ENCODE measurements at regions not wholly inside any gene's neighbourhood (a gene's known extent, or its start where the extent isn't known, plus 50 kb on each side); places are given as distances from the start of the nearest gene placed in this dataset.
"Not testable (repeated sequence)": the region's sequence is repeated elsewhere in the genome, so short reads cannot be mapped to it uniquely, and the experiment has no call there.

DNA sequence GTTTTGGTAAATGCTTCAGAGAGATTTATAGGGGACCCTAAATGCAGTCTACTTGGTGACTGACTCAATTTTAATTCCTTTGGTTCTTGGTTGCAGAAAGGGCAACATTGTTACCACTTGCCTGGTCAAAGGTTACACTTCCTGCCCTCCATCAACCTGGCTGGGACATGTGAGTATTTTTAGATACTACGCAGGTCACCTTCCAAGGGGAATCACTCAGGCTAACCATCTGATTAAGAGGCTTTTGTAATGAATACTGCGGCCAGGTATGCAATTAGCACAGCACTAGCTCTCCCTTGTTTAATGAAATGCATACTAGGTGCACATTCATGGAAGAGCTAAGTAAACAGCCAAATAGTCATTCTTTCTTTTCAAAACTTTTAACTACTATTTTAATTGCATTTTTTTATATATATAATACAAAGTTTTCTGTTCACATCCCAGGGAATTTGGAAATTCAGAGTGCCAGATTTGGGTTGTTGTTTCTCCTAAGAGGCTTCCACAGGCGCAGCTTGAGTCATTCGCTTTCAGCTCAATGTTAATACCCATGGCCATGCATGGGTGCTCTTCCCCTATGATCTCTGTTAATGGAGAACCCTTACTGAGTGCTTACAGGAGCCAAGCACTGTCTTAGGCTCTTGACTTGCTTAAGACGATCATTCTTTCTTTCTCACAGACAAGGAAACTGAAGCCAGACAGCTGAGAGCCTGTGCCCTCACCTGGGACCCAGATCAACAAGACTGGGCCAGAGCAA lies 152.2 kb downstream of the MTX2 start:
- ChIA-PET POLR2A (no interaction called here), CTCF (no interaction called here)

DNA sequence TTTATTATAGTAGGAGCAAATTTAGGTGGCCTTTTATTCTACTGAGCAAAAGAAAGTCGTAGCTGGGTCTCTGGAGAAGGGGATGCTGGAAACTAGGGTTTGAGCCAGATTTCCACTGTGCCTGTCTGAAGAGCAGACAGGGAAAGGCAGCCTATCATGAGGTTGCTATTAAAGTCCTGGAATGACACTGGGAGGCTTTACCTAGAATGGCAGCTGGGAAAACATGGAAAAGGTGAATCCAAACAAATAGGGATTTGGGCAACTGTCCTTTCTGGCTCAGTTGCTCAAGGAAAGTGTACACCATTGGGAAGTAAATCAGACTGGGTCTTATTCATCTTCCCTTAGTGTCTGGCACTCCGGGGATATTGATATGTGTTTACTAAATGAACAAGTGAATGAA lies 154.6 kb downstream of the MTX2 start:
- CTCF ChIA-PET, result no interaction called here
- POLR2A ChIA-PET, result no interaction called here

DNA sequence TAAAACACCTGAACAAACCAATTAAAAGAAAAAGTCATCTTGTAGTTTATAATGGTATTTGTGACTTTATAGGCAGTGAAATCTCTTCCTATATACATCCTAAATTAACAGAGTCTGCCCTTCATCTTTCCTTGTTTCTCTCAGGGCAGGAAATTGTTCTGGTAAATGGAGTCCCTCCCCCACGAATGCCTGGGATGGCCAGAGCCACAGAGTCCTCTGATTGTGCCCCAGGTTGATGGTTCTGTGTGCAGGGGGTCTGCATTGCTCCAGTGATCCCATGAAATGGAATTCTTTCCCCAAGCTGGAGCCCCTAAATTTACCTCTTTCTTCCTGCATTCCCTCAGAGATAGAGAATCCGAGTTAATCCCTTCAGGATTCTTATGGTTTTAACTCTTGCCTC lies 155.5 kb downstream of the MTX2 start:
- ChIA-PET POLR2A (no interaction called here), CTCF (no interaction called here)

DNA sequence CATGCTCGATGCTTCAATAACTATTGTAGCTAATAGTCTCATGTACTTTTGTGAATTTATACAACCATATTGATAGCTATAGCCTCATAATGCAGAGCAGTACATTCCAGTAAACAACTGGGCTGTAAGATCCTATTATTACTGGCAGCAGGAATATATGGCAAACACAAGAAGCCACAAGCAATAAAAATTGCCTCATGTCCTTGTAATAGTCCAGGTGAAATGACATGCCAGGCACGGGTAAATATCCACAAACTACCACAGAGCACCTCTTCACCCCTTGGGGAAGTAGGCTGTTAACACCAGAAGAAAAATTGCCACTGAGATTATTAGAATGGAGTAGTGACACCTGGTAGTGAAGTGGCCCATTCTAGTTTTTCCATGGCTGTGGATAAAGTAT lies 158.3 kb downstream of the MTX2 start:
- CTCF ChIA-PET, result no interaction called here

DNA sequence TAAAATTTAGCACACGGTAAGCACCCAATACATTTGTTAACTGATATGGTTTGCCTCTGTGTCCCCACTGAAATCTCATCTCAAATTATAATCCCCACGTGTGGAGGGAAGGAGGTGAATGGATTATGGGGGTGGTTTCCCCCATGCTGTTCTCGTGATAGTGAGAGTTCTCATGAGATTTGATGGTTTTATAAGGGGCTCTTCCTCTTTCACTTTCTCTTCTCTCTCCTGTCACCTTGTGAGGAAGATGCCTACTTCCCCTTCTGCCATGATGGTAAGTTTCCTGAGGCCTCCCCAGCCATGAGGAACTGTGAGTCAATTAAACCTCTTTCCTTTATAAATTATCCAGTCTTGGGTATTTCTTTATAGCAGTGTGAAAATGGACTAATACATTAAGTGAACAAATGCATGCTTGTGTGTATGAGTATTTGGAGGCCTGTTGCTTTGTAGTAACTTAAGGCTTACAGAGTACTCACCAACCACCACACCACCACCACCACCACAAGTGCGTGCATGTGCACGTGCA lies 159.8 kb downstream of the MTX2 start:
- CTCF ChIA-PET, POLR2A ChIA-PET: not testable (repeated sequence)

More for the DNA sequence above, 158.3 kb downstream of the MTX2 start:
- POLR2A ChIA-PET, result no interaction called here

DNA sequence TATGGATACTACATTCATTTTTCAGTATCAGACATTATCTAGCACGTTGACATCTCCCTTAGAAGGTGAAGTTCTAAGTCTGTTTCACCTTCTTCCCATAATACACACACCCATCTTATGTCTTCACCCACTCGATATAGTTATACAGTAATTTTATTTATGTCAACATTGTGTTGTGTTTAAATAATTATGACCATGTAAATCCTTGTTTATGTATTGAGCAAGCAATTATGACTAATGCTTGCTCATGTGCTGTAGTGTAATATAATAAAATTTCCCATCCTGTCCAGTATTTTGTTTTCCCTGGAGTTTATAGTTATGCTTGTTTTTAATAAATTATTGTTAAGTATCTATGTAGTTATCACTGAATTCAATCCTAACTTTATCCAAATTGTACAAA lies 163.2 kb downstream of the MTX2 start:
- POLR2A ChIA-PET, result no interaction called here
- CTCF ChIA-PET, result no interaction called here

DNA sequence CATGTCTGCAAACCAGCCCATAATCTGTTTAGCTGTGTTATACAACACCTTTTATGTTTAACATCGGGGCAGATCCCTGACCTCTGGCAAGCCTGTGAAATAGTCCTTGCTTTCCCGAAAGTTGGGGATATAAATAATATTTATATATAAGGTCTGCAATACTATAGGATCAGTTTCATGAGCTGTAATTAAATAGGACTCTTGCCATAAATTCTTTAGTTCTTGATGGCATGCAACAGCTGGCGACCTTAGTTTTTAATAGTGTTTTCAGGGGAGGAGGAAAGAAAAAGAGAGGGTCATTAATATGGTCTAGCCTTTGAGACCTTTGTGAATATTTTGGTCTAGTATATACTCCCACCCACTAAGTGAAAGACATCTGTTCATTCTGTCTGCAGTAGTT lies 166.5 kb downstream of the MTX2 start:
- POLR2A ChIA-PET, result no interaction called here
- CTCF ChIA-PET, result interaction anchor here (1.5 kb wide), 1 partner anchor 19 kb away, joined by 4 read pairs; no protein-coding TSS in a partner anchor

DNA sequence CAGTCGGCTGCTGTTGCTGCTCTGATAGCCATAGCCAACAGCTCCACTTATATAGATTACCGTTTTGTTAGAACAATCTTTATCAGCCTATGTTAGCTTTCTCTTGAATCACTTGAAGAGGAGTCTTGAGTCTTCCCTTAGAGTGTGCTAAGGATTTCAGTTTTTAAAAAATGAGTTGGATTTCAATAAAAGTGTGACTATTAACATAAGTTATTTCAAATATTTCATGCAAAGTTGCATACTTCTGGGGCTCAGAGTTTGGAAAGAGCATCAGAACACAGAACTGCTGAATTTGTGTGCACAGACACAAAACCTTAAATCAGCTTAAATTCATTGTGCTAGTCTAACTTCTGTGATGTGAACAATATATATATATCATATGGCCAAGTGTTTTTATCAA lies 174.7 kb downstream of the MTX2 start:
- POLR2A ChIA-PET, result interaction anchor here (0.5 kb wide), 1 partner anchor 66 kb away, joined by 5 read pairs; no protein-coding TSS in a partner anchor
- CTCF ChIA-PET, result interaction anchor here (0.6 to 1.0 kb wide), 3 partner anchors 11 to 1808 kb away, joined by 3 read pairs; no protein-coding TSS in a partner anchor

DNA sequence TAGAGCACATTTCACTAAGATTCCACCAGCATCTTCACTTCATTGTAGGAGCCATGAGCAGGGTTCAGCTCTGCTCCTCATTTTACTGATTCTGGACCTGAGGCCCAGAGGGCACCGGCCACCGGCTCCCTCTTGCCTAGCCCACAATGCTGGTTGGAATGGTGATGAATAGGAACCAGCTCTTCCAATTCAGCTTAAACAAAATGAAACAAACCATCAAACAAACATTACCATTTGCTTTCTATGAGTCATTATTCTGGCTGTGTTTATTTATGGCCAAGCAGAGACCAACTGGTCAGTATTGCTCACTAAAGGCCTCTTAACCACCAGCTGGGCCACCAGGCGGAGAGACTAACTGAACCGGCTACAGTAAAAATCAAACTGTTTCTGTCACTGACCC lies 176.7 kb downstream of the MTX2 start:
- CTCF ChIA-PET, result interaction anchor here (1.3 kb wide), 1 partner anchor 9 kb away, joined by 6 read pairs; no protein-coding TSS in a partner anchor
- POLR2A ChIA-PET, result no interaction called here

DNA sequence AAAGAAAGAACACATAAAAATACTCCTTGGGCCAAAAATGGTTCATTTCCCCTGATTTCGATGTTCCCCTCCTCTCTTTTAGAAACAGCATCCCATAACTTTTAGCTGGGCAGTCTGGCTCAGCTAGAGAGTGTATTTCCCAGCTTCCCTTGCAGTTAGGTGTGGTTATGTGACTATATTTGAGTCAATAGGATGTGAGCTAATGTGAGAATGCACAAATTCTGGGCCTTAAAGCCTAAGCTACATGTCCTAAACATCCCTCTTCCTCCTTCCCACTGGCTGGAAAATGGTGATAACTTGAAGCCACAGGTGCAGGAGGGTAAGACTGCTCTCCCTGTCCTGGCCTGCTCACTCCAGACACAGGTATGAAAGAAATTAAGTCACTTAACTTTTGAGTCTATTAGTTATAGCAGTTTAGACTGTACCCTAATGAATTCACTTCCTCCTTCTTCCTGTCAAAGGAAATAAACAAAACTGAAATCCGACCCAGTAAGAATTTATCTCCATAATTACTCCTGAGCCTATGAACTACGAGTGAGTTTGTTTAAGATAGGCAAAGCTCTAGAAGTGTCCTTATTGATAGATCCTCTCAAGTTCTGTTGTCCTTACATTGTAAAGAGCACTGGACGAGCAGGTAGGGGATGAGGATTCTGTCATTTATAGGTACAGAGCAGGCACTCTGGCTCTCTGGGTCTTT lies 177.6 kb downstream of the MTX2 start:
- POLR2A ChIA-PET, result no interaction called here

DNA sequence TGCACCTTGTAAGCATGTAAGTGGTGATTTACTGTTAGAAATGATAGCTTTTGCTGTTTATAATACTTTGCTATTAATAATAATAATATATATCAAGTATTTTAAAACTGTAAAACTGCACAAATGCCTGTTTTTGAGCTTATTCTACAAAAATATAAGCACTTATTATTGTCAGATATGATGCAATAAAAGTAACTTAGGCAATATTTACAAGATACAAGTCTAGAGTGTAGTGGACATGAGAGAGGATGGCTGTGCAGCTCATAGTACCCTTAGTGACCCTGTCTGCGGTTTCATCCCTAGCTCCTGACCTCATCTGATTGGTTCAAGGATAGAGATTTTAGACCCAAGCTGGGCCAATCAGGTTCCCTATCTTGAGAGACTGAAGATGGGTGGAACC lies 178.4 kb downstream of the MTX2 start:
- CTCF ChIA-PET, result interaction anchor here (1.6 kb wide), 1 partner anchor 307 kb away, joined by 5 read pairs; no protein-coding TSS in a partner anchor
- POLR2A ChIA-PET, result no interaction called here

More for the DNA sequence above, 177.6 kb downstream of the MTX2 start:
- CTCF ChIA-PET, result interaction anchor here (1.3 to 1.6 kb wide), 2 partner anchors 8 to 306 kb away, joined by 5 to 6 read pairs; no protein-coding TSS in a partner anchor

DNA sequence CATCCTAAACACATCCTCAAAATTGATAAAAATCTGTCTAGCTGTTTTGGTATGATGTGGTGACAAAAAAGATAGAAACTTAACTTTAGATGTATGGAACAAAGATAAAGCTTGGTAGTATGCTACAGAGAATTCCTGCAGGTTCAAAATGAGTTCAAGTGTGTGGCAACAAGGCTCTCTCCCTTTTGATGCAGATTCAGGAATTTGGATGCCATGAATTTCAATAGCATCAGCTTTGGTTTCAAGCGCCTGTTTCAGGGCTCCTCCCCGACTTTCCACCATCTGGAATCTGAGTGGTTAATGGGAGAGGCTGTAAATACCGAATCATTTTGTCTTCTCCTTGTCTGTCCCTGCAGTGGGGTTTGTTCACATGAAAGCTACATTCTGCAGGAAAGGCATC lies 180.6 kb downstream of the MTX2 start:
- CTCF ChIA-PET, result no interaction called here

DNA sequence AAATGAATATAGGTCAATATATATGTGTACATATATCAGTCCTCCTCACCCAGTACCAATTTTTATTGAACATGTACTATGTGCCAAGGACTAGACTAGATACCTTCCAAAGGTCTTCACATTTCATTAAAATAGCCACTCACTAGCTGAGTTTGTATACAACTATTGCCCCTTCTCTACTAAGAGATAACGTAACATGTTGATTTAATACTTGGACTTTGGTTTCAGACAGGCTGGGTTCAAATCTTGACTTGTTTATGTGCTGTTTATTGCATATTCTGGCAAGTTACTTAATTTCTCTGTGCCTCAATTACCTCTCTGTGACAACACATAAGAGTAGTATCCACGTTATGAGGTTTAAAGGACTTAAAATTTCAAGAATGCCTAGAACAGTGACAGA lies 184.5 kb downstream of the MTX2 start:
- CTCF ChIA-PET, result interaction anchor here (1.3 to 1.5 kb wide), 2 partner anchors 197 to 313 kb away, joined by 3 read pairs; no protein-coding TSS in a partner anchor
- POLR2A ChIA-PET, result no interaction called here

More for the DNA sequence above, 180.6 kb downstream of the MTX2 start:
- POLR2A ChIA-PET, result no interaction called here

DNA sequence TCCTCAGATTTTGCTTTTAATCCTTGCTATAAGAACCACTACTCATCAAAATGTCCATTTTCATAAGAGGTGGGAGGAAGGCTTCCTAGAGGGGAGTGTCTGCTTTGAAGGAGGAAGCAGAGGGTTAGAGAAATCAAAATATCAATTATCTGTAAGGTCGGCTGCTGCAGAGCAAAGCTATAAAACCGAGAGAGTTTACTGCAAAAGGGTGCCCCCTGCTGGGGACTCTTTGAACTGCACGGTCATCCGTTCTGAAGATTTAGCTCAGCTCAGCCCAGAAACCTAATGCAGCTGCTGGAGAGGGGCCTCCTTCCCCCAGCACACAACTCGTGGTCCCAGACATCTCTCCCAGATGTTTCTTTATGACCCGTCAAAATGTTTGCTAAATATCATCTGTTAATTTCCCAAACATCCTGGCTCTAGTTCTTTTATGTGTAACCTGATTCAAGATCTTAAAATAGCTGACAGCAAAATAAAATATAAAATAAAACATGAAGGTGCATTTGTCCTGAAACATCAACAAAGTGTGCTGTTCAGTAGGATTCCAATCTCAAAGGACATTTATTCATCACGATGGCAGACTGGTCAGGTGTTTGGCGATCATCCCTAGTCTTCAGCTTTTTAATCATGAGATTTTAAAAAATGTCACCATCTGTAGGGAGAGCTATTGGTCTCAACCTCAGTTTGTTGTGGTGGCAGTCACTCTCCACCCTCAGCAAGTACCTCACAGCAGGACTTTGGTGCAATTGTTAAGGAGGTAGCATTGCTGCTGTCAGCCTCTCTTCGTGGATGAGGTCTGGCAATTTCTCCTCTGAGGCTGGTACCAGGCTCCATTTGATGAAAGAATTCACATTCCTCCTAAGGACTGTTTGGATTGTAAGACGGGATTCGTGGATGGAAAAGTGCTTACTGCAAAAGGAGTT lies 185.9 kb downstream of the MTX2 start:
- POLR2A ChIA-PET, result interaction anchor here (1.0 kb wide), 1 partner anchor 328 kb away, joined by 3 read pairs; no protein-coding TSS in a partner anchor
- CTCF ChIA-PET, result interaction anchor here (0.6 to 2.4 kb wide), 13 partner anchors 9 to 693 kb away, joined by 3 to 24 read pairs (median 4); no protein-coding TSS in a partner anchor

DNA sequence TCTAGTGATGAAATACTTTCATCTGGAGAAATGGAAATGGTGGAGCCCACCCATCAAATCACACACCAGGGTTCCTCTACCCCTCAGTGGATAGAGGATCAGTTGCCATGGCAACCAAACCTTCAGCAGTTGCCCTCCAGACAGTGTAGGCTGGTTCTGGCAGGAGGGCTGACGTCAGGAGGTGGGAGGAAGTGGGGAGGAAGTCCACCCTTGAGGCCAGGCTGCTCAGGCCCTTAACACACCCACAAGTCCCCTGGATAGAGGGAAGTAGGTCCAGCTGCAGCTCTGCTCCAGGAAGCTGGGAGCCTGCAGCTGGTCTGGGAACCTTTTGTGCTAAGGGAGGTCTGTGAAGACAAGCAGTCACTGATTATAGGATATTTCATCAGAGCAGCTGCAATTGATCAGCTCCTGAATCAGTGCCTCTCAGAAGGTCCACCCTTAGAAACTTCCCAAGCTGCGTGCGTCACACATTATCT lies 186.6 kb downstream of the MTX2 start:
- POLR2A ChIA-PET, result no interaction called here
- CTCF ChIA-PET, result interaction anchor here (1.0 to 2.4 kb wide), 4 partner anchors 10 to 328 kb away, joined by 3 to 24 read pairs (median 11); no protein-coding TSS in a partner anchor

DNA sequence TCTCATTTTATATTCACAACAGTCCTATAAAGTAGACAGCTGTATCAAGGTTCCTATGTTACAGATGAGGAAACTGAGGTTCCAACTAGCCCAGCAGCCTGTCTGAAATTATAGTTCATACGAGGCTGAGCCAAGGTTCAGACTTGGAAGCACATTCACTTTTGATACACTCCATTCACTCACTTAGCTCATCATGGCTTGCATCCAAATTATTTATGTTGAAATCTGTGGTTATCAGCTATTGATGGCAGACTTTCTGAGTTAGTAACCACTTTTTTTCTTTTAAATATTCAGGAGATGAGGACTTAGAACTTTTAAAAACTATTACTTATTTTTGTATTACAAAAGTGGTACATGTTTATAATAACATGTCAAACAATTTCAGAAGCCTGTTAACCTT lies 188.2 kb downstream of the MTX2 start:
- CTCF ChIA-PET, result interaction anchor here (0.9 to 1.6 kb wide), 2 partner anchors 180 to 317 kb away, joined by 4 to 5 read pairs; no protein-coding TSS in a partner anchor

DNA sequence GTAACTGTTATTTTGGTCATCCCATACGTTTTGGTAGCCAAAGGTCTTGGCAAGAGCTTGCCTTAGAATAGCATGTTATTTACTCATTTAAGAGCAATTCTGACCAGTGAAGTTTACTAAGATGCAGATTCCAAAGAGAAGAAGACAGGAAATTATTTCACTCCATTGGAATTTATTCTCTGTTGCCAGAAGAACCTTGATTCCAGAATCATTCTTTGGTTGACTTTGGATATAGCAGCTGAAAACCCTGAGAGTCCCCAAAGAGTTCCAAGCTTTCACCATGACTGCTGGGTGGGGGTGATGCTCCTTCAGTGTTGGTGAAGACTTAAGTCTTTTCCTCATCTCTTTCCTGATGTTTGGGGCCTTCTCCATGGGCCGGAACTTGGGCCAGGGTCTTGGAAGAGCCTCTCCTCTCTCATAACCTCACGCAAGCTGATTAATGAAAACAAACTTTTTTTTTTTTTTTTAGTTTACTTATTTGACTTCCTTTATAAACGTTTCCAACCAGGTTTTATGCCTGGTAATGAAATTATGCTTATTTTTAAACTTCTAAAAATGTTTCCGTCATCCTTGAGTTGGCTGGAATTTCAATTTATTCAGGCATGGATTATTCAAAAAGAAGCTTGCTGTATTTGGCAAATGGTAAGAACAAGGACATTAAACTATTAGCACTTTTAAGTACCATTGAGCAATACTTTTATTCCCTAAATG lies 192.0 kb downstream of the MTX2 start:
- CTCF ChIA-PET, result no interaction called here
- POLR2A ChIA-PET, result no interaction called here

More for the DNA sequence above, 188.2 kb downstream of the MTX2 start:
- POLR2A ChIA-PET, result no interaction called here

DNA sequence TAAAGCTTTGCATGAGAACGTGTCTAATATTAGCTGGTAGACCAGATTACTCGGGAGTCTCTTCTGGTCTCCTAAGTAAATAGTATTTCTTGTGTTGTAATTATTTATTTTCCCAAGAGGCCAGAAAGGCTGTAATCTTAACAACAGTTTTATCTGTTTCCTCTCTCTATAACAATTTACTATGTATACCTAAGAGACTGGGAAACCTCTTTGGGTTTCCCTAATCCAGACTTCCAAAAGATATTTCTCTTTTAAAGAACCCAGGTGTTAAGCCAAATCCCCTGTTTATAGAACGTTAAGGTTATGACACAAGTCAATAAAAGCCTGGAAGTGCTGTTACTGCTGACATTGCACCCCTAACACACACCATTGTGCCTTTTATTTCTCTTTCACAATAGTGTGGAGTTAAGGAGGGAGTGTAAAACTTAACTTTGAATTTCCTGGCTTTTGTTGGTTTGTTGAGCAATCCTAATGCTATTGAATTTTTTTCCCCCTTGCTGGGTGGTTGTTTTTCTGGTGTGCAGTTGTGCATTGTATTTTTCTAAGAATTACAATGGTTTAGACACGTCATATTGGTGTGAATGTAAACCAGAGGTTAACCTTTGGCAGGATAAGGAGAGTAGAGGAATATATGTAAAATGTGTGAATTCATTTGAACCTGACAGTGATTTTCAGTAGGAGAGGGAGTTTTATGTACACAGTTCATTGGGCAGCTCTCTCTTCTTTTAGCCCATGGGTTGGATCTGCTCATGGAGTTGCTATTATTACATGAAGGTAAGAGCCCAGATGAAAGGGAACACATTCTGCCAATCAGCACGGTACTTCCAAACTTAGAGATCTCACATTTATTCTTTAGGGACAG lies 192.8 kb downstream of the MTX2 start:
- ChIA-PET POLR2A (no interaction called here), CTCF (interaction anchor here (1.1 kb wide), 1 partner anchor 335 kb away, joined by 3 read pairs; no protein-coding TSS in a partner anchor)

Measured in activated CD8-positive, alpha-beta memory T cell treated with anti-CD3 and anti-CD28 coated beads for 36 hours (primary cell).